ENCODE measurements at regions not wholly inside any gene's neighbourhood (a gene's known extent, or its start where the extent isn't known, plus 50 kb on each side); places are given as distances from the start of the nearest gene placed in this dataset.
A peak's percentile ranks its signal among the peaks of the same experiment; 100 is the strongest.
"Not testable (repeated sequence)": the region's sequence is repeated elsewhere in the genome, so short reads cannot be mapped to it uniquely, and the experiment has no call there.

GRCh38 chr2:128416109-128416785 lies 97.6 kb upstream of the HS6ST1 start:
- no peak for DNase-seq

- DNase-seq: no peak
Measured at GRCh38 chr2:128416806-128417205, 98.1 kb upstream of the HS6ST1 start.

GRCh38 chr2:128417264-128417663 lies 98.6 kb upstream of the HS6ST1 start:
- DNase-seq: not testable (repeated sequence)

GRCh38 chr2:128420131-128420530 lies 101.5 kb upstream of the HS6ST1 start:
- no peak for DNase-seq

DNA sequence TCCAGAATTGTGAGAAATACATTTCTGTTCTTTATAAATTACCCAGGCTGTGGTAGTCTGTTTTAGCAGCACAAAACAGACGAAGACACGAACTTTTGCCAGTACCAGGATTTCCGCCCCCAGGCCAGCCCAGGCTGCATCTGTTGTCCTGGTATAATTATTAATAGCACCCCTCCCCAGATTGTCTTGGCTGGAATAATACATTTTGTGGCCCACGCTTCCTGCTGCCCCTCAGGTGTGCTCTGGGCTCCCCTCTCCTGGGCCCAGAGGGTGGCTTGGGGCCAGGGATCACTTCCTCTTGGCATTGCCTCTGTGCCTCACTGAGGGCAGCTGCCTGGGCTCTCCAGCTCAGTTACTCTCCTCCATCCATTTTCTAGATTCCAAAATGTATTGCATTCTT lies 102.1 kb upstream of the HS6ST1 start:
- DNase-seq: no peak

- DNase-seq: no peak
Measured at GRCh38 chr2:128421286-128421685, 102.6 kb upstream of the HS6ST1 start.

GRCh38 chr2:128421861-128422311 lies 103.2 kb upstream of the HS6ST1 start:
- no peak for DNase-seq

DNA sequence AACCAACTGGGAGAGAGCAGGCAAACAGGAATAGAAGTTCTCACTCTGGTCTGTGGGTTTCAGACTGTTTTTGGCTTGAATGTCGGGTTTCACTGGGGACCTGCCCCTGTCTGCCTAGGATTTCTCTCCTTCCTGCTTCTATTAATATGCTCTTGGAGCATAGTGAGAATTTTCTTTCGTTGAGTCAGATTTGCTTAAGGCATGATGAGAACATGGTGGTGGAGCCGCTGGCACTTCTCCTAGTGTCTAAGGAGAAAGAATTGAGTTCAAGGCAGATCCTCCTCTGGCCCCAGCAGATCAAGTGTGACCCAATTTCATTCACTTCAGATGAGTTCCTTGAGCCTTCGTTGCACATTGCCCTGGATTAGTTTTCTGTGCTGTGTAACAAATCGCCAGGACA lies 103.9 kb upstream of the HS6ST1 start:
- DNase-seq: no peak

GRCh38 chr2:128423788-128424165 lies 105.1 kb upstream of the HS6ST1 start:
- no peak for DNase-seq

DNA sequence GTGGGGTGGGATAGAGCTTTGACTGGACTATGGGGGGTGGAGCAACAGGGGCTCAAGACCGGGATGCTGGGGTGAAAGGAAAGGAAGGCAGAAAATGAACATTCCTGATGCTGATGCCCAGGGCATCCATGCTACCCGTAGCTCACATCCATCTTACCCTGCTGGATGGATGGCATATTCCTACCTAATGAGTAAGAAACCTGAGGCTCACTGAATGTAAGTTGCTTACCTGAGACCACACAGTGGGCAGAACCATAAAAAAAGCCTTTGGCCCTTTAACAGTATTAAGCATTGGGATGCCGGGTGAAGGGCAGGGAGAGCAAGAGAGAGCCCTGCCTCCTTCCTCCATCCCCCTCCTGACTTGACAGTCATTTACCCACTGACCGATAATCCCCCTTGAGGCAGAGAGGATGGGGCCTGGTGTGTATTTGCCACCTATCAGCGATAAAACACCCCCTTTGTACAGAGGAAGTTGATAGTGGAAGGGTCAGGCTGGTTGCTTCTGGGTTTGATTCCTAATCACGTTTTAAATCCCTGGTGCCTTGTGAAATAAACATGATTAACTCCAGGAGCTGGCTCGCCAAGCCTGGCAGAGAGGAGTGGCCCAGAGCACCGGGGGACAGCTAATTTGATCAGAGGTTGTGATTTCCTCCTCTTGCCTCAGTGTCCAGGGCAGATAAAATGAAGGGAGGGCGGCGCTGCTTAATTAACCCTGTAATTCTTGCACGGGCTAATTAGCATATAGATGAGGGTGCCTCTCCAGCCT lies 105.9 kb upstream of the HS6ST1 start:
- DNase-seq: peak; percentile 38

- no peak for DNase-seq
Measured at GRCh38 chr2:128425216-128425615, 106.5 kb upstream of the HS6ST1 start.

DNA sequence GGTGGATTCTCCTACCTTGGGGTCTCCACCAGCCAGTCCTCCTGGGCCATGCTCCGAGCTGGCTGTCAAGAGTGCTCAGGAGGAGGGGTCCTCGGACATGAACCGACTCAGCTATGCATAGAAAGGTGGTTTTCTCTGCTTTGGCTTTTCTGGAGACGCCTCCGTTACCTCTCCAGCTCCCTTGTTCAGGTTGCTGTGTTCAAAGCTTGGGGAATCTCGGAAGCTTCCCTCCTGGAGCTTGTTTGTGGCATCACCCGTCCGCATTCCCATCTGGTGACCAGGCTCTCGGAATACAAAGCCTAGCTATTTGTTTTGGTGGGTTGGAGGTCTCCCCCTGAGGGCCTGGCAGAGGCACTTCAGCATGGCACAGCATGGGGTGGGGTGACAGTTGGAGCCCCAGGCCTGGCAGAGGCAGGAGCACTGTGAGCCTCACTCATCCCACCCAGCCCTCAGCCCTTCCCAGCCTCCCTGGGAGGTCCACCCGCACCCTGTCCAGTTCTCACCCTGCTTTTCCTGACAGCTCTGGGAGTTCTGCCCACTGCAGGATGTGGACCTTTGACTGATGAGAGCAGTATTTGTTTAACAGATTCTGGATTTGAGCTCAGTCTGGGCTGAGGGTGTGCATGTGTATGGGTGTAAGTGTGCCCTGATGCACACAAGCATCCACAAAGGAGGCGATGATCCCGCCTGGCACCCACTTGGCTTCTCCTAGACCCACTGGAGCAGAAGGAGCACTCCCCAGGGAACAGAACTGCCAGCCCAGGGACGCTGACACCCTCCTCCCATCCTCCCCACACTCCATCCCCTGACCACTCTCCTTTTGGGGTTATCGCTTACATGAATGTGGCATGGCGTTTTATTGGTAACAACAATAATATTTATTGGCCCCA lies 107.3 kb upstream of the HS6ST1 start:
- DNase-seq: peak; percentile 31

DNA sequence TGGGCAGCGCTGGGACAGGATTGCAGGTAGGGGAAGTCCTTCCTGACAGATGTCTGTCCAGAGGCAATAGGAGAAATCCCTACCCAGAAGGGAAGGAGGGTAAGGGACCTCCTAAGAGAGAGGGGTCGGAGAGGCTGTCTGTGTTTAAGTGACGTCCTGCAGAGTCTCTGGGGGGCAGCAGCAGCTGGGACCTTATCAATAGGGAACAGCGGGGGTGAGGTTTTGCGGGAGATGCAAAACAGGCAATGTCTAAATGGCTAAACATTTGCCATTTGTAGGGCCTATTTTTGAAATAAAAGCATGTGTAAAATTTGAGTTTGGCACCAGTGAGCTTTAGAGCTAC lies 108.7 kb upstream of the HS6ST1 start:
- peak; percentile 7 for DNase-seq

DNA sequence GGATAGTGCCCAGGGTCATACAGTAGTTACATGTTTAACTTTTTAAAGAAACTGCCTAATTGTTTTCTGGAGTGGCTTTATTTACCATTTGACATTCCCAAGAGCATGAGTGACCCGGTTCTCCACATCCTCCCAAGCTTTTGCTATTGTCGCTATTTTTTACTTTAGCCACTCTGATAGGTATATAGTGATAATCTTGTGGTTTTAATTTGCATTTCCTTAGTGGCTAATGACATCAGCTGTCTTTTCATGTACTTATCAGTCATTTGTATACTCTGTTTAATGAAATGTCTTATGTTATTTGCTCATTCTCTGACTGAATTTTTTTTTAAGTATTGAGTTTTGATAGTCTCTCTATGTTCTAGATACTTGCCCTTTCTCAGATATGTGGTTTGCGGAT lies 109.7 kb upstream of the HS6ST1 start:
- no peak for DNase-seq

DNA sequence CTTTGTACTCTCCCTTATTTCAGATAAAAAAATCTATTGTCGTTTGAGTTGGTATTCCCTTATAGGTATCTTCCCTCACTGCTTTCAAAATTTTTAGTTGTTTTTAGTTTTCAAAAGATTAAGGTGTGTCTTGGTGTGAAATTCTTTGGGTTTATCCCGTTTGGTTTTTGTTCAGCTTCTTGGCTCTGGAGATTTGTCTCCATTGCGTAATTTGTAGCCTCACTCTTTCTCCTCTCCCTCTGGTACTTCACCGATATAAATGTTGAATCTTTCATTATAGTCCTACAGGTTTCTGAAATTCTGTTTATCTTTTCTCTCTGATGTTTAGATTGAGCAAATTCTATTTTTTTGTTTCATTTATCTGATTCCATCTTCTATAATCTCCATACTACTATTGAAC lies 113.8 kb upstream of the HS6ST1 start:
- DNase-seq: no peak

DNA sequence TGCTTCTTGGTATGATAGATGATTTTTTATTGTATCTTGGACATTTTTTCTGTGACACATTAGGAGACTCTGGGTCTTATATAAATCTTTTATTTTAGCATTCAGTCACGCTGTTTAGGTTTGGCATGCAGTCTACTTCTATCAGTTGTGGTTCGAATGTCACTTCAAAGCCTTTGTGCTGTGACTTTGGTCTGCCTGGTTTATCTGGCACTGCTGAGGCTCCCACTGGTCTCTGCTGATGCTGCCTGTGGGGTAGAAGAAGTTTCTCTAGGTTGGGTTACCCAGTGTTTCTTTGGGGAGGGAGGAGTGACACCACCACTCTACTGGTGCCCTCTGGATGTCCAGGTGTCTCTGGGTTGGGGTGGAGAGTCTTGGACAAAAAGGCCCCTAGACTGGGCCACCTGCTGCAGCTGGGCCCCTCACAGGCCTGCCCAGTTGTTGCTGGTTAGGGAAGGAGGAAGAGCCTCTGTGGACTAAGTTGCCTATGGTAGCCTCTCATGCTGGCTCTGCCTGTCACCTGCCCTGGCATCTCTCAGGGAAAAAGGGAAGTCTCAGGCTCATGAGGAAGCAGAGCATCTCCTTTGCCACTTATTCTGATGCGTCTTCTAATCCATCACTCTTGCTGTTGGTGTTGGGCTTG lies 115.4 kb upstream of the HS6ST1 start:
- no peak for DNase-seq

GRCh38 chr2:128435576-128436478 lies 117.2 kb upstream of the HS6ST1 start:
- DNase-seq: peak; percentile 50

GRCh38 chr2:128436479-128437203 lies 118.0 kb upstream of the HS6ST1 start:
- no peak for DNase-seq

- DNase-seq: no peak
Measured at GRCh38 chr2:128437204-128437565, 118.5 kb upstream of the HS6ST1 start.

- no peak for DNase-seq
Measured at GRCh38 chr2:128438091-128438490, 119.4 kb upstream of the HS6ST1 start.

DNA sequence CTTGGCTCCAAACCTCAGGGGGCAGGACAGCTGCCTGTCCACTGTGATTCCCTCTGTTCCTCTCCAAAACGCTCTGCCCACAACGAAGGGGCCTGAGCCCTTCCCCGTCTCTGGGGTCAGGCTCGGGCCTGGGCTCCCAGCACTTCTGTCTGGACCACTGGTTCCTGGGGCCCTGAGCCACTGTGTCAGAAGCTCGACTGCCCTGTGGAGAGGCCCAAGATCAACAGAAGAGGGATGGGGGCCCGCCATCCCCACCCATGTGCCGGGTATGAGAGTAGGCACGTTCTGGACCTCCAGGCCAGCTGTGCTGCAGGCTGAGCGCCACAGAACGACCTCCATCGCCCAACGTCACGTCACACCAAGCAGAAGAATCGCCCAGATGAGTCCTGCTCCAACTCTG lies 119.9 kb upstream of the HS6ST1 start:
- no peak for DNase-seq

All from NCI-H69 (cell line).